ENCODE measurements at regions not wholly inside any gene's neighbourhood (a gene's known extent, or its start where the extent isn't known, plus 50 kb on each side); places are given as distances from the start of the nearest gene placed in this dataset.

DNA sequence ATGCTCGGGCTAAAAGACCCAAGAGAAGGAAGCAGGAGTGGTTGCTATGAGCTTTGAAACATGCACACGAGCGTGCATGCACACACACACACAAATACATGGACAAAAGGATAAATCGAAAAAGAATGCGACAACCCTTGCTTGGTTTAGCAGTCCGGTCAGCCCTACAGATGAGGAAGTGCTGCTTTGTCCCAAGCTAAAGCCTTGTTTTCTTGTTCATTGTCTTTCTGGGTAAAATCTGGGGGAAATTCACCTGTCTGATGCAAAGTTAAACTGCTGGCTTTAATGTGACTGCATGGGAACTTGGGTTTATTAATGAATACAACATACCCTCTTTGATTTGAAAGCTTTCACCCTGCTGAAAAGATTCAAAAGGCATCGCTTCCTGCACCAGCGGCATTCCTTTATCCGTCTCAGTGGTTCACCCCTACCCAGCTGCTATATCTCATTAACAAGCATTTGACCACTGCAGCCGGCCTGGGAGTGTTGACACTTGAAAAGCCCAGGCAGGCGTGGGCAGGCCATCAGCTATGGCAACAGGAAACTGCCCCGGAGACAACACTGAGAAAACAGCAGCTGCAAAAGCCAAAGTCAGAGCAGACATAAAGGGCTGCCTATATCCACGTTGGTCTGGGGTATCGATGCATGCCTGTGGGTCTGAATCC lies 301.7 kb downstream of the NDFIP2 start:
- DNase-seq (ENCODE audit: low read depth in 4 of 6, low spot score in 6 of 6): peak; percentile 50 to 93 (median 74)
- Histone ChIP-seq H3K27ac (ENCODE audit: low read depth, low read length) (peak overlapping the region; percentile 47), H3K27me3 (ENCODE audit: control insufficient read depth, insufficient read depth, low read length) (no peaks in the 10 kb centered on the region), H3K4me1 (ENCODE audit: control insufficient read depth, insufficient read depth, low read length) (peaks cover 10% of the 10 kb centered on the region), H3K9me3 (ENCODE audit: control insufficient read depth, insufficient read depth, low read length) (no peaks in the 10 kb centered on the region), H3K4me3 (ENCODE audit: low read depth, low read length) (peak overlapping the region; percentile 4), H3K36me3 (ENCODE audit: control insufficient read depth, insufficient read depth, low read length) (no peaks in the 10 kb centered on the region)
- WGBS (ENCODE audit: insufficient coverage): 3% methylated on average over 11 of the region's 14 CpGs

DNA sequence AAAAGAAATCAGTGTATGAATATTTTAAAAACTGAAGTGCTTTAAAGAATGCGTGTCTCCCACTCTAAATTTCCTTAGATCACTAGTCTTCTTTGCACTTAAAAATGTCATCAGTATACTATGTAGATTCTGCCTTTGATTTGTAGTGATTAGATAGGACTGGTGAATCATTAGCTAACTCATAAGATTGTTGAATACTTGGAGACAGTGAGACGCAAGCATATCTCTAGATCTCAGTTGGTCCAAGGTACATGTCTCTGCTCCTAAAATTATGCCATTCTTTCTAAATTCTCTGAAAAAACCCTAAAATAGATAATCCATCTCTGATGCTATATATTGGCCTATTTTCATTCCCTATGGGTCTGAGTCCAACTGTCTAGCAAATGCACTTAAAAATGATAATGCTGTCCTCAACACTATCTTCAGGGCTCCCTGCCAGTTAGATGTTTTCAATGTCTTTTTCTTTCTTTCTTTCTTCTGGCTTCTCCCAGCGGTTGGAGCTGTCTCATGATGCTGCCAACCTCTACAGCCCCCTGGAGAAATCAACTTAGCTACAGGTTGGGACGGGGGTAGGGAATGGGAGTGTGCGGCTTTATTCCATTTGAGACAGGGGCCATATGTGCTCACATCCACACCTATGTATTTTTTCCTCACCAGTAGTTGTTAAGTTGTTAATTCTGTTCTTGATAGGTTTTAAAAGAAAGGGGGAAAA lies 301.0 kb downstream of the NDFIP2 start:
- Histone ChIP-seq H3K9me3 (ENCODE audit: control insufficient read depth, insufficient read depth, low read length) (no peaks in the 10 kb centered on the region), H3K4me3 (ENCODE audit: low read depth, low read length) (no peak overlapping the region), H3K4me1 (ENCODE audit: control insufficient read depth, insufficient read depth, low read length) (peaks cover 10% of the 10 kb centered on the region), H3K27ac (ENCODE audit: low read depth, low read length) (peak overlapping the region; percentile 47), H3K27me3 (ENCODE audit: control insufficient read depth, insufficient read depth, low read length) (no peaks in the 10 kb centered on the region), H3K36me3 (ENCODE audit: control insufficient read depth, insufficient read depth, low read length) (no peaks in the 10 kb centered on the region)
- DNase-seq (ENCODE audit: low read depth in 4 of 6, low spot score in 6 of 6): peak in 1 of 6 donors; percentile 36
- WGBS (ENCODE audit: insufficient coverage): no CpG with 5 or more reads among the region's 5 CpGs

DNA sequence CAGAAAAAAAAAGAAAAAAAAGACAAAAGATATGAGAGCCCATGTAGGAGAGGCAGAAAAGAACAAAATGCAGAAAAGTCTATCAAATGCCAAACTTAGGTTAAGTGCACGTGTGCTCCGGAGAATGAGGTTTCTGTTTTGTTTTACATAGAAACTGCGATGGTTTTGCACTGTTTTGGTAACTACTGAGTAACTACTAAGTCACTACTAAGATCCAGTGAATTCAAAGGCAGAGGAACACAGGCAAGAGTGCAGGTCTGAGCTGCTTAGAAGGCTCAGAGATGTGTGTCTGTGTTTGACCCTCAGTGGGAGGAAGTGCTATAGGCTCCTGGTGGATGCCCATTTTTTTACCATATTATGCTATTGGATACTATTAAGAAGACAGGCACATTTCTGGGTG lies 299.3 kb downstream of the NDFIP2 start:
- WGBS (ENCODE audit: insufficient coverage): no CpG with 5 or more reads among the region's 3 CpGs
- Histone ChIP-seq H3K36me3 (ENCODE audit: control insufficient read depth, insufficient read depth, low read length) (no peaks in the 10 kb centered on the region), H3K27me3 (ENCODE audit: control insufficient read depth, insufficient read depth, low read length) (no peaks in the 10 kb centered on the region), H3K4me1 (ENCODE audit: control insufficient read depth, insufficient read depth, low read length) (peaks cover 10% of the 10 kb centered on the region), H3K9me3 (ENCODE audit: control insufficient read depth, insufficient read depth, low read length) (no peaks in the 10 kb centered on the region), H3K4me3 (ENCODE audit: low read depth, low read length) (no peak overlapping the region), H3K27ac (ENCODE audit: low read depth, low read length) (peak overlapping the region; percentile 6)
- no peak for DNase-seq (ENCODE audit: low read depth in 4 of 6, low spot score in 6 of 6)

DNA sequence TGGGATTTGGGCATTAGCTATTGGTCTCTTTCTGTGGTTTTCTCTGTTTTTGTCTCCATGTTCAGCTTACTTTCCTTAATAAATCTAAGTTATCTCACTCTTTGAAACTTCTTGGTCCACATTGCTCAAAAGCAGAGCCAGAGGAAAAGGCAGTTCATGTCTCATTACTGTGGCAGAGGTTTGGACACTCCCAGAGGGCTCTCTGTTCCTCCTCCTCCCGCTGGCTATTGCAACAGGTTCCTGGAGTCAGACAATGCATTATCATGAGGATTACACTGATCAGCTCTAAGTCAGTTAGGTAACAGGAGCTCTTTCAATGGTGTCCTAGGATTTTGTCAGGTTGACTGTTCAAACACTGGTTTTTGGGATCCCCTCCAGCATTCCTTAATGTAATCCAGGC lies 298.8 kb downstream of the NDFIP2 start:
- peak overlapping the region; percentile 6 for H3K27ac ChIP-seq (ENCODE audit: low read depth, low read length)
- H3K4me3 ChIP-seq (ENCODE audit: low read depth, low read length): no peak overlapping the region
- no peaks in the 10 kb centered on the region for H3K36me3 ChIP-seq (ENCODE audit: control insufficient read depth, insufficient read depth, low read length)
- DNase-seq (ENCODE audit: low read depth in 4 of 6, low spot score in 6 of 6): peak in 1 of 6 donors; percentile 27
- peaks cover 10% of the 10 kb centered on the region for H3K4me1 ChIP-seq (ENCODE audit: control insufficient read depth, insufficient read depth, low read length)
- WGBS (ENCODE audit: insufficient coverage): 33% methylated on average over 1 of the region's 1 CpG
- no peaks in the 10 kb centered on the region for H3K27me3 ChIP-seq (ENCODE audit: control insufficient read depth, insufficient read depth, low read length)
- no peaks in the 10 kb centered on the region for H3K9me3 ChIP-seq (ENCODE audit: control insufficient read depth, insufficient read depth, low read length)

DNA sequence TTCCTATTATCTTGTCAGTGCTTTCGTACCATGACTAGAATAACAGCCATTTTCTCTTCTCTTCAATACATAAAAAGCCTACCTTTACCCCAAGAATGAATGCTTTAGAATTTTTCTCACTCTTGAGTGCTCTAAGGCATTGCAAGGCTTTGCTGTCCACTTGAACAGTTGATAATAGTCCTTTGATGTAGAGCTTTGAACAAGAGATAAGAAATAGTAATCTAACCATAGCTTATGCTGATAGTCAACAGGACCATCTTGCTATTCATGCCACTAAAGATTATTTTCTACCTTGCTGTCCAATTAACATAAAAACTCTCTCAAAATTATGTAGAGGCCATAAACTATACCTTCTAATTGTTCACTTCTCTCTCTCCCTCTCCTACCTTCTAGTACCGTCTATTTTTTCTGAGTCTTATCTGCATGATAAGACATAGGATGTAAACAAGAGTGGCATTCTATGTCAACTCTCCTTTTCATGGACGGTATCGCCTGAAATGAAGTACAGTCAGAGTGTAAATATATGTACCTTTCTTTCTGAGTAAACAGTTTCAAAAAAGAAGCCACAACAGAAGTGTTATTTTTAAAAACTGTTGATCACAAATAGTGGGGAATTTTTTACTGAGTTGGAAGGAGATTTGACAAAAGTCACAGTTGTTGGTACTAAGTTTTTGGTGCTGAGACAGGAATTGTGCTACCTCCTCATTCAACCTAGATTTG lies 297.9 kb downstream of the NDFIP2 start:
- no CpG with 5 or more reads among the region's 4 CpGs for WGBS (ENCODE audit: insufficient coverage)

DNA sequence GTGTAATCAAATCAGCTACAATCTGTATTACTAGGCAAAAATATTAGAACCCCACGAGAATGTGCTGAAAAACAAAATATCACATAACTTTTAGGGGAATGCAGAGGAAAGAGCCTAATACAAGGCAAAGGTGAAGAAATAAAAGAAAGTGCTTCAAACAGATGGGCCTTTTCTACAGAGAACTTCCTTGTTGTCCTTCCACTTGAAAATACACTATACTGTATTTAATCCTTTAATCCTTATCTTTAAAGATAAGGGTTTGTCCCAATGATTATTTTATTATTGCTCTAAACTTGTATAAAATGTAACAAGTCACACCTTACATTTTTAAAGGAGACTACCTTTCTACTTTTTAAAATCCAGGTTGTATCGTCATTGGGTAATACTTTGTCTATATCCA lies 296.5 kb downstream of the NDFIP2 start:
- no peak overlapping the region for H3K27ac ChIP-seq (ENCODE audit: low read depth, low read length)

More for the DNA sequence above, 297.9 kb downstream of the NDFIP2 start:
- H3K9me3 ChIP-seq (ENCODE audit: control insufficient read depth, insufficient read depth, low read length): no peaks in the 10 kb centered on the region
- H3K27ac ChIP-seq (ENCODE audit: low read depth, low read length): no peak overlapping the region
- peaks cover 10% of the 10 kb centered on the region for H3K4me1 ChIP-seq (ENCODE audit: control insufficient read depth, insufficient read depth, low read length)
- H3K36me3 ChIP-seq (ENCODE audit: control insufficient read depth, insufficient read depth, low read length): no peaks in the 10 kb centered on the region
- DNase-seq (ENCODE audit: low read depth in 4 of 6, low spot score in 6 of 6): no peak
- H3K4me3 ChIP-seq (ENCODE audit: low read depth, low read length): no peak overlapping the region
- H3K27me3 ChIP-seq (ENCODE audit: control insufficient read depth, insufficient read depth, low read length): no peaks in the 10 kb centered on the region

DNA sequence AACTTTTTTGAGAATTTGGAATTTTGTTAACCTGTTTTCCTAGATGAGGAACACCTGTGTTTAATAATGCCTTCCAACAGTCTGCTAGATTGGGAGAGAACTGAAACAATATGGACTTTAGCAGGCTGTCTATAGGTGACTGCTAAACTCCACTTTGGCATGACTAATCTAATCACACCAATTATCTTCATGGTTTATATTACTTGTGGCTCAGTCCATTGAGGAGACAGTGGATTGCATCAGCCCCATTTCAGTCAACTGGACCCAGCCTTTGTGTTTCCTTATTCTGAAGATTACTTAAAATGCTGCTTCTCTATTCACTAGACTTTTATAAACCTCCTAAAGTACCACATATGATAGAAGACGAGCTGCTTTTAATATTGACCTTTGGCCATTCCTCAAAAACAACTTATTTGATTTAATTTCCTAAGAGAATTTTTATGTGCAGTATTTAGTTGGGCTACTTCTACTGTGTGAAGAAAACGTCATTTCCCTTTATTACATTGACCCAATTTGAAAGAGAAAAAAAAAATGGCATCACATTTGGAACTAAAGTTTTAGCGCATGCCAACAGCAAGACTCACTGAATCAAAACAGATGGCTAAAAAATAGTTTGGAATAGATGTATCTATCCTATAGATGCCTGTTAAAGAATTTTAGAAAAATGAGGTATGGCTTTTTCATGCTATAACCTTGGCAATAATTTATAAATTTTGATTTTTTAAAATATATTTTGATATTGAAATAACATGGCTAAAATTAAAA lies 295.8 kb downstream of the NDFIP2 start:
- H3K4me1 ChIP-seq (ENCODE audit: control insufficient read depth, insufficient read depth, low read length): no peaks in the 10 kb centered on the region
- peak in 1 of 6 donors; percentile 21 for DNase-seq (ENCODE audit: low read depth in 4 of 6, low spot score in 6 of 6)
- no peak overlapping the region for H3K27ac ChIP-seq (ENCODE audit: low read depth, low read length)
- H3K27me3 ChIP-seq (ENCODE audit: control insufficient read depth, insufficient read depth, low read length): no peaks in the 10 kb centered on the region
- H3K36me3 ChIP-seq (ENCODE audit: control insufficient read depth, insufficient read depth, low read length): no peaks in the 10 kb centered on the region
- no CpG with 5 or more reads among the region's 3 CpGs for WGBS (ENCODE audit: insufficient coverage)
- H3K9me3 ChIP-seq (ENCODE audit: control insufficient read depth, insufficient read depth, low read length): peaks cover 1% of the 10 kb centered on the region
- H3K4me3 ChIP-seq (ENCODE audit: low read depth, low read length): no peak overlapping the region

More for the DNA sequence above, 296.5 kb downstream of the NDFIP2 start:
- no peaks in the 10 kb centered on the region for H3K27me3 ChIP-seq (ENCODE audit: control insufficient read depth, insufficient read depth, low read length)
- no peak for DNase-seq (ENCODE audit: low read depth in 4 of 6, low spot score in 6 of 6)
- no peak overlapping the region for H3K4me3 ChIP-seq (ENCODE audit: low read depth, low read length)
- no peaks in the 10 kb centered on the region for H3K36me3 ChIP-seq (ENCODE audit: control insufficient read depth, insufficient read depth, low read length)
- H3K9me3 ChIP-seq (ENCODE audit: control insufficient read depth, insufficient read depth, low read length): no peaks in the 10 kb centered on the region
- 100% methylated on average over 1 of the region's 2 CpGs for WGBS (ENCODE audit: insufficient coverage)
- H3K4me1 ChIP-seq (ENCODE audit: control insufficient read depth, insufficient read depth, low read length): peaks cover 5% of the 10 kb centered on the region

DNA sequence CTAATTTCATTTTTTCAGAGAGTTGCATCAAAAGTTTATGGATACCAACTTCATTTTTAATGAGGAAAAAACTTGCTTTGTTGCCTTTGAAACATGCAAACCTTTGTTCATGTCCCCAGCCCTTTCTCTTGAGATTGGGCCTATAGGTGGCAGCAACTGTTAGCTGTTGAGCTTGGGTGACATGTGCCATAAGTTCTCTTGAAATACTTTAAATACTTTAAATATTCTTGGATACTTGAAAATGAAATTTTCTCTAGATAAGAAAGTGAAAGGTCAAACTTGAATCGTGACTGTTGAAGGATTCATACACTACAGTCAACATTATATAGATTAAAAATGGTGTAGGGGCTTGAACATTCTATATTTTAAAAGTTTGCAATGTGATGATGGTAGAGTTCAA lies 294.9 kb downstream of the NDFIP2 start:
- whole genome bisulfite sequencing (ENCODE audit: insufficient coverage): no CpG with 5 or more reads among the region's 1 CpG
- H3K27me3 ChIP-seq (ENCODE audit: control insufficient read depth, insufficient read depth, low read length): no peaks in the 10 kb centered on the region
- peaks cover 2% of the 10 kb centered on the region for H3K9me3 ChIP-seq (ENCODE audit: control insufficient read depth, insufficient read depth, low read length)
- DNase-seq (ENCODE audit: low read depth in 4 of 6, low spot score in 6 of 6): peak in 3 of 6 donors; percentile 39 to 84 (median 80)
- H3K36me3 ChIP-seq (ENCODE audit: control insufficient read depth, insufficient read depth, low read length): no peaks in the 10 kb centered on the region
- H3K4me1 ChIP-seq (ENCODE audit: control insufficient read depth, insufficient read depth, low read length): no peaks in the 10 kb centered on the region
- H3K27ac ChIP-seq (ENCODE audit: low read depth, low read length): no peak overlapping the region
- no peak overlapping the region for H3K4me3 ChIP-seq (ENCODE audit: low read depth, low read length)

DNA sequence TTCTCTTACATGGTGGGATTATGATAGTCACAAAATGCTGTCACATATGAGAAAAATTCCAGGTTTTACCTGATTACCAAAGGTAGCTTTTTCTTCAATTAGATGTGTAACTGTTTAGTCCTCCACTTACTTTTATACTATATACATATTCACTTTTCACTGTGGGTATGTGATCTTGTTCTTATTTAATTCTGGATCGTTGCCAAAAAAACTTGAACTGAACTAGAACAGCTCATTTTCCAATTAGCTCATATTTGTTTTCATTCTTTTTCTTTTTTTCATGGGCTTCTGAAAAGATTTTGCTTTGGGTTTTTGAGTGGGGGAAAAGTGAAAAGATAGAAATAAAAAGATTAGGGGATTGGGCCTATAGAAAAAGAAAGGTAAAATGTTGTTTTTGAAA lies 291.9 kb downstream of the NDFIP2 start:
- no CpG with 5 or more reads among the region's 1 CpG for WGBS (ENCODE audit: insufficient coverage)
- Histone ChIP-seq H3K4me3 (ENCODE audit: low read depth, low read length) (no peak overlapping the region), H3K27me3 (ENCODE audit: control insufficient read depth, insufficient read depth, low read length) (no peaks in the 10 kb centered on the region), H3K4me1 (ENCODE audit: control insufficient read depth, insufficient read depth, low read length) (no peaks in the 10 kb centered on the region), H3K27ac (ENCODE audit: low read depth, low read length) (no peak overlapping the region), H3K9me3 (ENCODE audit: control insufficient read depth, insufficient read depth, low read length) (peaks cover 2% of the 10 kb centered on the region), H3K36me3 (ENCODE audit: control insufficient read depth, insufficient read depth, low read length) (no peaks in the 10 kb centered on the region)
- no peak for DNase-seq (ENCODE audit: low read depth in 4 of 6, low spot score in 6 of 6)
